Astrocyte of the cerebellum (primary cell): ENCODE measurements at regions not wholly inside any gene's neighbourhood (a gene's known extent, or its start where the extent isn't known, plus 50 kb on each side); places are given as distances from the start of the nearest gene placed in this dataset.

Experiments used
- DNase-seq: peaks from one replicate; pipeline ENCODE4 v3.0.0-alpha.2; 2011; ENCODE audit warnings: low read depth
- H3K4me3 ChIP-seq: 2 replicates; pipeline ENCODE4 v1.5.1; 2011; ENCODE audit warnings: mild to moderate bottlenecking, low read depth, low read length, moderate library complexity
- in situ Hi-C: cut with HindIII; loops from 2 replicates; pipeline ENCODE4 v1.10.0; 2017; ENCODE audit warnings: low sequenced_read_pairs
- TF ChIP-seq, protein P1 (sequence below): IDR thresholded peaks from 2 replicates; pipeline ENCODE4 v1.5.1; 2012; ENCODE audit warnings: low read length, low read depth, moderate library complexity, mild to moderate bottlenecking; ENCODE audit errors: missing control alignments

DNA sequence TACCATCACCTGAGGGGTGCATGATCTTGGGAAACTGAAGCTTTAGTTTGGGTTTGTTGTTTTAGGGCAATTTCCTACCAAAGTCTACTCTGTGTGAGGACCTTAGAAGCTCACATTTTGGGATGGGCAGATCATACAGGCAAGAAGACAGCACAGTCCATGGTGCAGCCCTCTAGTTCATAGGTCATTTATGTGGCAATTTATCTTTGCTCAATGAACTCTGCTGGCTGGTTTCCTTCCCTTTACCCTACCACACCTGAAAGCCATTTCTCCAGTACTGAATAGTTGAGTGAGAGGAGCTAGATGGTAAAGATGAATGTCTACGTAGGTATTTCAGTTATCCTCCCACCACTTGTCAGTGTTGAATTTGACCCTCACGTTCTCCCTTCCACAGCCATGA lies 87.5 kb upstream of the KLF12 start:
- H3K4me3 ChIP-seq, result no peak overlapping the region
- TF ChIP-seq, protein P1, sequence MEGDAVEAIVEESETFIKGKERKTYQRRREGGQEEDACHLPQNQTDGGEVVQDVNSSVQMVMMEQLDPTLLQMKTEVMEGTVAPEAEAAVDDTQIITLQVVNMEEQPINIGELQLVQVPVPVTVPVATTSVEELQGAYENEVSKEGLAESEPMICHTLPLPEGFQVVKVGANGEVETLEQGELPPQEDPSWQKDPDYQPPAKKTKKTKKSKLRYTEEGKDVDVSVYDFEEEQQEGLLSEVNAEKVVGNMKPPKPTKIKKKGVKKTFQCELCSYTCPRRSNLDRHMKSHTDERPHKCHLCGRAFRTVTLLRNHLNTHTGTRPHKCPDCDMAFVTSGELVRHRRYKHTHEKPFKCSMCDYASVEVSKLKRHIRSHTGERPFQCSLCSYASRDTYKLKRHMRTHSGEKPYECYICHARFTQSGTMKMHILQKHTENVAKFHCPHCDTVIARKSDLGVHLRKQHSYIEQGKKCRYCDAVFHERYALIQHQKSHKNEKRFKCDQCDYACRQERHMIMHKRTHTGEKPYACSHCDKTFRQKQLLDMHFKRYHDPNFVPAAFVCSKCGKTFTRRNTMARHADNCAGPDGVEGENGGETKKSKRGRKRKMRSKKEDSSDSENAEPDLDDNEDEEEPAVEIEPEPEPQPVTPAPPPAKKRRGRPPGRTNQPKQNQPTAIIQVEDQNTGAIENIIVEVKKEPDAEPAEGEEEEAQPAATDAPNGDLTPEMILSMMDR, result no peak
- in situ Hi-C loops, result no loop called here
- no peak for DNase-seq

DNA sequence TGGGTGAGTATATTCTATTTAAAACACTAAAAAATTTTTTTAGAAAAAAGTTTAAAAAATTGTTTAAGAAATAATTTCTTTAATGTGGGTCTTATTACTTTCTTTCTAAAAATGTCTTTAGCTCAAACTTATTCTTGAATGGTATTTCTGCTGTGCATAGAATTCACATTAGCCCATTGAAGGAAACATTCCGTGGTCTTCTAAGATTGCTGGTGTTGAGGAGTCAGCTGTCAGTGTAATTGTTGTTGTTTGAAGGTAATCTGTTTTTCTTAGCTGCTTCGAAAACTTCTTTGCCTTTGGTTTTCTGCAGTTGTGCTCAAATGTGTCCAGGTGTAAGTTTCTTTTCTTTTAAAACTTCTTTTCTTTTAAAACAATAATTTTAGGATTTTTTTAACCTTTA lies 85.4 kb upstream of the KLF12 start:
- TF ChIP-seq, protein P1, result no peak
- no peak for DNase-seq
- in situ Hi-C loops, result no loop called here
- no peak overlapping the region for H3K4me3 ChIP-seq

DNA sequence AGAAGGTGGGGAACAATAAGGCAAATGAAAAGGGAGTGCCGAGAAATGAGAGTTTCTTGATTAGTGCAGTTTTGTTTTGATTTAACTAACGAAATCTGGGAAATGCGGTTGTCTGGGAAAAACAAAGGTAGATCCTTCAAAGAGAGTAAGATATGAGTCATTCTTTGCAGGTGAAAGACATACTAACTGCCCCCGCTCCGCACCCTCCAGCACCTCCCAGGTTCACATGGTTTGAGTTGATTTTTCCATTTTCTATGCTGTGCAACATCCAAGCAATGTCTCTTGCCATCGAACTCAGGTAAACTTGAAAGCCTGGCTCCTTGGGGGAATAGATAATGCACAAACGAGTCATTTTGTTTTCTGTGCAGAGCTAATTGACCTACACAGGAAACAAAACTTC lies 84.1 kb upstream of the KLF12 start:
- TF ChIP-seq, protein P1, result no peak
- H3K4me3 ChIP-seq, result no peak overlapping the region
- no peak for DNase-seq
- in situ Hi-C loops, result no loop called here

DNA sequence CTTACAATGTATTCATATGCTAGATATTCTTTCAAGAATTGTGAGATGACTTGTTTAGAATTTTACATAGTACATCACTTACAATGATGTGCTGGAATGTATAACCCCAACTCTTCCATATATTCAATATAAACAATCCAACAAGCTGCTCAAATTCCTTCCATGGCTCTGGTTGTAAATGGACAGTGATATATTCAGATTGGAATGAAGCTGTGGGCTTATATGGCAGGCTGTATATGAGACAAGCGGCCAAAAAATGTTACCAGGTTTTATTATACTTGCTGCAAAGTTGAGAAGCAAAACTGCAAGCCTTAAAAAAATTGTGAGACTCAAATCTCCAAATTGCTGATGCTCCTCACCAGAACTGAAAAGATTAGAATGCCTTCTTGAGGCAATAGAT lies 83.6 kb upstream of the KLF12 start:
- DNase-seq, result no peak
- TF ChIP-seq, protein P1, result no peak
- no peak overlapping the region for H3K4me3 ChIP-seq
- in situ Hi-C loops, result no loop called here

DNA sequence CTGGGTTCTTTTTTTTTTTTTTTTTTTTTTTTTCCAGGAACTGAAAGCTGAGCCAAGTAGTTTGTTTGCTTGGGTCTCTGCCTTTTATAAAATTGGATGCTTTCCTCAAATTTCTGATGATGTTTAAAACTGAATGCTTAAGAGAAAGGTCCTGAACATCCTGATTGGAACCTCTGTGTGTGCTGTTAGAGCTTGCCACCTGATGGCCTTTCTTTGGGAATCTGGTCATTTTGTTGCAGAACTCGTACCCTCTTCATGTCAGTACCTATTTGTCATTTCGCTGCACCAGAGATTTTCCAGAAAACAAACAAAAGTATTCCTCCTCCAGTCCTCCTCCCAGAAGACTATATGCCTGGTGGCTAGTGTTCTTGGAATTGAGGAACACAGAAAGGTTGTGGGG lies 81.2 kb upstream of the KLF12 start:
- no peak for DNase-seq
- in situ Hi-C loops, result no loop called here
- TF ChIP-seq, protein P1, result no peak
- no peak overlapping the region for H3K4me3 ChIP-seq

DNA sequence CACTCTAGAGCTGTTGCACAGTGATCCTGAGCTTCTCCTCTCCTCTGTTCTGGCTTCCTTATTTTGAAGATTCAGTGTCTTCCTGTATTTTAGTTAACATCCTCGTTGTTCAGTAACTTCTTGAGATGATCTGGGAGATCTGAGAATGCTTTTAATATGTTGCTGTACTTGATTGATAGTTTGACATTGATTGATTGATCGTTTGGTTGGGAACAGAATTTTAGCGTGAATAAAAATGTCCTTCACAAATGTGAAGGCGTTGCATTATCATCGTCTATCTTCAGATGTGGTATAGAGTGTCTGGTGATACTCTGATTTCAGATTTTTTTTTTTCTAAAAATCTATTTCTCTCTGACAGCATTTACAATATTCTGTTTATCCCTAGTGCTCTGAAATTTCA lies 80.1 kb upstream of the KLF12 start:
- DNase-seq, result no peak
- no peak overlapping the region for H3K4me3 ChIP-seq
- in situ Hi-C loops, result no loop called here
- TF ChIP-seq, protein P1, result no peak

DNA sequence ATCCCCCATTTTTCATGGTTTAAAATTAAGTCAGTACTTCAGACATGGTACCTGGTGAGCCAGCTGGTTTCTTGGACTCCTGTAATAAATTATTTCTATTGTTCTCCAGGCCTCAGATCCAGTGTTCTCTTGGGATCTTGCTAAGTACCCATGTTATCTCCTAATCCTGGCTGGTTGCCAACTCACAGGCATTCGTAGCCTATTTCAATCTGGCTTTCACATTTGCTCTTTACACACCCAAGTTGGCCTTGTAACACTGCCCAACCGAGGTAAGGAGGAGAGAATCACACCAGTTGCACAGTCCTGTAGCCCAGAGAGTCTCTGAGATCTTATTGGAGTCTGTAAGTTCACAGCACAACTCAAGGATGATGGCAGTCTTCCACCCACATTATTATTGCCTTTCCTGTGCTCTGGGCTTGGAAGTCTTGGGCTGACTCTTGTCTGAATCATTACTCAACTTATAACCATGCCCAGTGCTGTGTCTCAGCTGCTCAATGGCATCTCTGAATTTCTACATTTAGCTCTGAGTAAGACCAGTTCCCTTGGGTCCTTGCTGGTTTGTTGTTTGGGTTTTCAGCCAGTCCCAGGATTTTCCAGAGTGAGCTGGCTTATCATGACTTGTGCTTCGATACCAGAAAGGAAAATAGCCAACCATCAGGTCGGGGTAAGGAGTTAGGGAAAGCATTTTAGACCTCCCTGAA lies 76.6 kb upstream of the KLF12 start:
- H3K4me3 ChIP-seq, result no peak overlapping the region
- in situ Hi-C loops, result no loop called here
- DNase-seq, result peak; percentile 55
- TF ChIP-seq, protein P1, result no peak
